Keratinocyte (primary cell): ENCODE measurements at regions not wholly inside any gene's neighbourhood (a gene's known extent, or its start where the extent isn't known, plus 50 kb on each side); places are given as distances from the start of the nearest gene placed in this dataset.
"Not testable (repeated sequence)": the region's sequence is repeated elsewhere in the genome, so short reads cannot be mapped to it uniquely, and the experiment has no call there.

ENCODE experiments used
- DNase-seq: peaks from one replicate; pipeline ENCODE4 v3.0.0-alpha.2; 2011; ENCODE audit warnings: low read depth, missing footprints, low spot score
- FAIRE-seq: peaks from 2 replicates; lab custom pipeline; 2011; peaks lifted over from hg19 to GRCh38; lab: Jason Lieb, UNC
- H2AFZ ChIP-seq: 2 replicates; pipeline ENCODE4 v1.6.0; 2012; ENCODE audit warnings: low read length, control low read depth, inconsistent platforms; ENCODE audit not compliant: control insufficient read depth
- H3K27ac ChIP-seq: 2 replicates; pipeline ENCODE4 v1.5.1; 2011; ENCODE audit warnings: low read length; ENCODE audit not compliant: control insufficient read depth, insufficient read depth
- H3K27me3 ChIP-seq: 3 replicates; pipeline ENCODE4 v1.6.0; 2011; ENCODE audit warnings: low read length; ENCODE audit not compliant: control insufficient read depth, insufficient read depth; ENCODE audit errors: extremely low read depth
- H3K36me3 ChIP-seq, 2 experiments: 2 replicates in 1 of 2; 3 replicates in 1 of 2; pipeline ENCODE4 v1.5.1; 2011; ENCODE audit warnings: low read length in 2 of 2, mild to moderate bottlenecking in 1 of 2; ENCODE audit not compliant: control insufficient read depth in 2 of 2, insufficient read depth in 2 of 2; ENCODE audit errors: extremely low read depth in 1 of 2
- H3K4me1 ChIP-seq: 3 replicates; pipeline ENCODE4 v1.5.1; 2011; ENCODE audit warnings: low read length; ENCODE audit not compliant: control insufficient read depth, insufficient read depth; ENCODE audit errors: extremely low read depth
- H3K4me2 ChIP-seq: 3 replicates; pipeline ENCODE4 v1.6.0; 2011; ENCODE audit warnings: low read depth, low read length; ENCODE audit not compliant: control insufficient read depth, insufficient read depth; ENCODE audit errors: extremely low read depth
- H3K4me3 ChIP-seq, 3 experiments: fragments of 200-600 bp in 1 of 3; sonication (generic) in 1 of 3; 2 replicates in 2 of 3; 3 replicates in 1 of 3; pipeline ENCODE4 v1.5.1; 2011 to 2016; ENCODE audit warnings: low read length in 3 of 3, mild to moderate bottlenecking in 3 of 3, control low read depth in 2 of 3, inconsistent platforms in 1 of 3, low read depth in 1 of 3, mixed read lengths in 1 of 3, mixed run types in 1 of 3, moderate library complexity in 1 of 3; ENCODE audit not compliant: control insufficient read depth in 2 of 3, insufficient read depth in 2 of 3; ENCODE audit errors: extremely low read depth in 1 of 3
- H3K79me2 ChIP-seq: 2 replicates; pipeline ENCODE4 v1.6.0; 2012; ENCODE audit warnings: low read length; ENCODE audit not compliant: control insufficient read depth, insufficient read depth
- H3K9ac ChIP-seq: 3 replicates; pipeline ENCODE4 v1.6.0; 2011; ENCODE audit warnings: low read length; ENCODE audit not compliant: control insufficient read depth, insufficient read depth; ENCODE audit errors: extremely low read depth
- H3K9me1 ChIP-seq: 3 replicates; pipeline ENCODE4 v1.6.0; 2011; ENCODE audit warnings: low read length; ENCODE audit not compliant: control insufficient read depth, insufficient read depth; ENCODE audit errors: extremely low read depth
- H3K9me3 ChIP-seq: 2 replicates; pipeline ENCODE4 v1.5.1; 2012; ENCODE audit warnings: low read depth, low read length; ENCODE audit not compliant: control insufficient read depth
- H4K20me1 ChIP-seq: 3 replicates; pipeline ENCODE4 v1.6.0; 2011; ENCODE audit warnings: low read length; ENCODE audit not compliant: control insufficient read depth, insufficient read depth; ENCODE audit errors: extremely low read depth
- EZH2 ChIP-seq: IDR thresholded peaks from one replicate; pipeline ENCODE4 v1.6.1; 2012; ENCODE audit warnings: inconsistent platforms, mild to moderate bottlenecking, low read length, moderate library complexity
- dilution Hi-C: fragments of 300-500 bp; cut with MboI; formaldehyde crosslinking; loops from one replicate; pipeline ENCODE4 v1.7.0; 2020; ENCODE audit warnings: low sequenced_read_pairs; ENCODE audit not compliant: extremely low pct_ligation_motif_present
- TF ChIP-seq, protein P1 (sequence below), 3 experiments: IDR thresholded peaks in 1 of 3; conservative IDR thresholded peaks in 1 of 3; optimal IDR thresholded peaks in 1 of 3; 2 replicates in 2 of 3; 3 replicates in 1 of 3; pipeline versions ENCODE3 to v1.5.1; 2011; ENCODE audit warnings: low read length in 3 of 3, mild to moderate bottlenecking in 3 of 3, moderate library complexity in 2 of 3, control low read depth in 1 of 3, inconsistent platforms in 1 of 3; ENCODE audit not compliant: insufficient read depth in 2 of 3; ENCODE audit errors: extremely low read depth in 1 of 3

DNA sequence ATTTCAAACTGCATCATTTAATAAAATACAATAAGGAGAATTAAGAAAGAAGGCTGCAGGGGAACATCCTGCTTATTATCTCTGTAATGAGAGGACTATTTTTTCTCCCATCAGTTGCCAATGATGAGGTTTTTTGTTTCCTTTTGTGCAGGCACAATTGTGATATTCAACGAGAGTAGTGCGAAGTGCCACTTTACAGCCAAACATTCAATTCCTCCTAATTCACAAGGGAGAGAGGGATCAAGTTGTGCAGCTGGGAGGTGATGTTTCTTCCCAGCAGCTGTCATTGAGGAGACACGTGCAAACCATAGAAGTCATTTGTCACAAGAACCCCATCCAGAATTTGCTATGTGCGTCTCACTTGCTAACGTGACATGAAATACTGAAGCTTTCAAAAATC lies 81.6 kb upstream of the ICA1 start:
- dilution Hi-C loops, result no loop called here
- no peaks in the 10 kb centered on the region for H3K4me1 ChIP-seq
- no peak overlapping the region for H2AFZ ChIP-seq
- no peak overlapping the region for H3K4me3 ChIP-seq
- no peak for TF ChIP-seq EZH2
- TF ChIP-seq, protein P1, sequence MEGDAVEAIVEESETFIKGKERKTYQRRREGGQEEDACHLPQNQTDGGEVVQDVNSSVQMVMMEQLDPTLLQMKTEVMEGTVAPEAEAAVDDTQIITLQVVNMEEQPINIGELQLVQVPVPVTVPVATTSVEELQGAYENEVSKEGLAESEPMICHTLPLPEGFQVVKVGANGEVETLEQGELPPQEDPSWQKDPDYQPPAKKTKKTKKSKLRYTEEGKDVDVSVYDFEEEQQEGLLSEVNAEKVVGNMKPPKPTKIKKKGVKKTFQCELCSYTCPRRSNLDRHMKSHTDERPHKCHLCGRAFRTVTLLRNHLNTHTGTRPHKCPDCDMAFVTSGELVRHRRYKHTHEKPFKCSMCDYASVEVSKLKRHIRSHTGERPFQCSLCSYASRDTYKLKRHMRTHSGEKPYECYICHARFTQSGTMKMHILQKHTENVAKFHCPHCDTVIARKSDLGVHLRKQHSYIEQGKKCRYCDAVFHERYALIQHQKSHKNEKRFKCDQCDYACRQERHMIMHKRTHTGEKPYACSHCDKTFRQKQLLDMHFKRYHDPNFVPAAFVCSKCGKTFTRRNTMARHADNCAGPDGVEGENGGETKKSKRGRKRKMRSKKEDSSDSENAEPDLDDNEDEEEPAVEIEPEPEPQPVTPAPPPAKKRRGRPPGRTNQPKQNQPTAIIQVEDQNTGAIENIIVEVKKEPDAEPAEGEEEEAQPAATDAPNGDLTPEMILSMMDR (optimal IDR thresholded peaks at IDR 0.05 in 1 of 3, IDR thresholded peaks at IDR 0.05 in 1 of 3, conservative IDR thresholded peaks at IDR 0.05 in 1 of 3; ENCODE audit: extremely low read depth in 1 of 3, insufficient read depth in 2 of 3, low read length in 3 of 3), result no peak
- no peak for DNase-seq
- no peaks in the 10 kb centered on the region for H3K36me3 ChIP-seq
- H3K79me2 ChIP-seq, result no peaks in the 10 kb centered on the region
- no peaks in the 10 kb centered on the region for H3K9me1 ChIP-seq
- no peak overlapping the region for H3K9ac ChIP-seq
- H3K27me3 ChIP-seq, result no peaks in the 10 kb centered on the region
- no peak for FAIRE-seq
- no peak overlapping the region for H3K4me2 ChIP-seq
- no peak overlapping the region for H3K27ac ChIP-seq
- no peaks in the 10 kb centered on the region for H4K20me1 ChIP-seq
- H3K9me3 ChIP-seq, result no peaks in the 10 kb centered on the region

DNA sequence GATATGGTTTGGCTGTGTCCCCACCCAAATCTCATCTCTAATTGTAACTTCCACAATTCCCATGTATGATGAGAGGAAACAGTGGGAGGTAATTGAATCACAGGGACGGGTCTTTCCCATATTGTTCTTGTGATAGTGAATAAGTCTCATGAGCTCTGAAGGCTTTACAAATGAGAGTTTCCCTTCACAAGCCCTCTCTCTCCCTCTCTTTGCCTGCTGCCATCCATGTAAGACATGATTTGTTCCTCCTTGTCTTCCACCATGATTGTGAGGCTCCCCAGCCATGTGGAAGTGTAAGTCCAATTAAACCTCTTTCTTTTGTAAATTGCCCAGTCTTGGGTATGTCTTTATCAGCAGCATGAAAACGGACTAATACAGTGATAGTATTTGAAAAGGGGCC lies 85.4 kb upstream of the ICA1 start:
- FAIRE-seq, H3K9ac ChIP-seq, H3K4me2 ChIP-seq, H3K27me3 ChIP-seq, H2AFZ ChIP-seq, DNase-seq, H3K9me3 ChIP-seq, H4K20me1 ChIP-seq, dilution Hi-C loops, H3K4me3 ChIP-seq, H3K9me1 ChIP-seq, H3K27ac ChIP-seq, H3K79me2 ChIP-seq, H3K36me3 ChIP-seq, H3K4me1 ChIP-seq: not testable (repeated sequence)

DNA sequence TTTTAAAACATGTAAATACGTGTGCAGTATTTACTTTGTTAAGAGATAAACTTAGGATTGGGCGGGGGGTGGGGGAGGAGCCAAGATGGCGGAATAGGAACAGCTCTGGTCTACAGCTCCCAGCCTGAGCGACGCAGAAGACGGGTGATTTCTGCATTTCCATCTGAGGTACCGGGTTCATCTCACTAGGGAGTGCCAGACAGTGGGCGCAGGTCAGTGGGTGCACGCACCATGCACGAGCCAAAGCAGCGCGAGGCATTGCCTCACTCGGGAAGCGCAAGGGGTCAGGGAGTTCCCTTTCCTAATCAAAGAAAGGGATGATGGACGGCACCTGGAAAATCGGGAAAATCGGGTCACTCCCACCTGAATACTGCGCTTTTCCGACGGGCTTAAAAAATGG lies 81.8 kb upstream of the NXPH1 start:
- H3K27ac ChIP-seq, H3K9me3 ChIP-seq, H4K20me1 ChIP-seq, H3K4me1 ChIP-seq, H3K36me3 ChIP-seq, dilution Hi-C loops, DNase-seq, H3K79me2 ChIP-seq, H3K9me1 ChIP-seq, H3K27me3 ChIP-seq, H3K9ac ChIP-seq, H2AFZ ChIP-seq, H3K4me2 ChIP-seq, H3K4me3 ChIP-seq, FAIRE-seq: not testable (repeated sequence)
